Fibroblast of lung (primary cell): ENCODE measurements at regions not wholly inside any gene's neighbourhood (a gene's known extent, or its start where the extent isn't known, plus 50 kb on each side); places are given as distances from the start of the nearest gene placed in this dataset.

Experiments
- CTCF ChIP-seq, 2 donors: IDR thresholded peaks in 1 of 2; conservative IDR thresholded peaks in 1 of 2; 1 replicate in 1 of 2; 2 replicates in 1 of 2; pipeline ENCODE4 v1.5.1; 2011 to 2012; ENCODE audit warnings: low read length in 2 of 2, control low read depth in 1 of 2, inconsistent platforms in 1 of 2, low read depth in 1 of 2, mild to moderate bottlenecking in 1 of 2
- EZH2 ChIP-seq: IDR thresholded peaks from 2 replicates; pipeline ENCODE4 v1.5.1; 2012; ENCODE audit warnings: low read length, control low read depth, mild to moderate bottlenecking; ENCODE audit errors: missing control alignments

DNA sequence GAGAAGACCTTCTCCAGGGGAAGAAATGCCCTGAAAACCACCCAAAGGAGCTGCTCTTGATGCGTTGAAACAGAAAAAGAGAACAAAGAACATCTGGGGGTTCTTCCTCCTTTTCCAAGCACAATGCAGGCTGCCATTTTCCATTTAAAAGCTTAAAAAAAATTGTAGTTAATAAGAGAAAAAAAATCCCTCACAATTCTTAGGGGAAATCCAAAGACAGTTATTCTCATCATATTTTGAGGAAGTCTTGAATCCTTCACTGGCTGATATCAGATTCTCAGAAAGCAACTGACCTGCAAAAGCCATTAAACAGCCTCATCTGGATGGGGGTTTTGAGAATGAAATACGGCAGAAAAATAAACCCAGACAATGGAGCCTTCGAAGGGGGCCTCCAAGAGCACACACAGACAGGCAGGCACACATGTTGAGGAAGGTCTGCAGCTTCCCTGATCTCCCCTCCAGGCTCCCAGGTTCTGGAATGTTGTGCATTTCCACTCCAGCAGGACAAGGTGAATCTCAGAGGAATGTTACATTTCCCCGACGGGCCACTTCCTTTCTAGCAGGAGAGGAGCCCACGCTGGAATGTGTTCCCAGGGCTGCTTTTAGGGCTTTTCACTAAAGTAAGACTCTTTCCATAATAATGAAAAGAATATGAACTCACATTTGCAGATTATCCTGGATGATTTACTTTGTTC, 159.4 kb upstream of the S1PR3 start:
- TF ChIP-seq CTCF (conservative IDR thresholded peaks at IDR 0.05 in 1 of 2, IDR thresholded peaks at IDR 0.05 in 1 of 2; ENCODE audit: low read depth in 1 of 2, low read length in 2 of 2) = no peak
- TF ChIP-seq EZH2 = no peak
